ENCODE measurements at regions not wholly inside any gene's neighbourhood (a gene's known extent, or its start where the extent isn't known, plus 50 kb on each side); places are given as distances from the start of the nearest gene placed in this dataset.

GRCh38 chr5:86786955-86787354 is 169.2 kb downstream of the COX7C start:
- no peak for DNase-seq

GRCh38 chr5:86795659-86796058 is 177.9 kb downstream of the COX7C start:
- DNase-seq, result no peak

- no peak for DNase-seq
These were observed 179.9 kb downstream of the COX7C start for GRCh38 chr5:86797677-86798076.

GRCh38 chr5:86806206-86806605 is 188.5 kb downstream of the COX7C start:
- no peak for DNase-seq

GRCh38 chr5:86807046-86808031 is 189.6 kb downstream of the COX7C start:
- no peak for DNase-seq

GRCh38 chr5:86814315-86814714 is 196.6 kb downstream of the COX7C start:
- no peak for DNase-seq

- no peak for DNase-seq
These were observed 197.2 kb downstream of the COX7C start for GRCh38 chr5:86814907-86815306.

GRCh38 chr5:86824637-86825036 is 206.9 kb downstream of the COX7C start:
- no peak for DNase-seq

GRCh38 chr5:86831128-86831527 is 213.4 kb downstream of the COX7C start:
- DNase-seq, result no peak

GRCh38 chr5:86833868-86834267 is 216.1 kb downstream of the COX7C start:
- no peak for DNase-seq

GRCh38 chr5:86837610-86838009 is 219.9 kb downstream of the COX7C start:
- DNase-seq, result no peak

GRCh38 chr5:86838083-86838482 is 220.3 kb downstream of the COX7C start:
- DNase-seq, result no peak

GRCh38 chr5:86841000-86841644 is 223.4 kb downstream of the COX7C start:
- no peak for DNase-seq

GRCh38 chr5:86858442-86858841 is 240.7 kb downstream of the COX7C start:
- no peak for DNase-seq

GRCh38 chr5:86861512-86861911 is 243.8 kb downstream of the COX7C start:
- DNase-seq, result no peak

- DNase-seq, result no peak
These were observed 244.4 kb downstream of the COX7C start for GRCh38 chr5:86862093-86862492.

- no peak for DNase-seq
These were observed 246.3 kb downstream of the COX7C start for GRCh38 chr5:86864051-86864450.

- no peak for DNase-seq
These were observed 247.6 kb downstream of the COX7C start for GRCh38 chr5:86865256-86865785.

GRCh38 chr5:86866036-86866435 is 248.3 kb downstream of the COX7C start:
- no peak for DNase-seq

GRCh38 chr5:86869268-86869667 is 251.5 kb downstream of the COX7C start:
- no peak for DNase-seq

GRCh38 chr5:86875539-86875938 is 257.8 kb downstream of the COX7C start:
- DNase-seq, result no peak

GRCh38 chr5:86878250-86878649 is 260.5 kb downstream of the COX7C start:
- DNase-seq, result peak; percentile 53

GRCh38 chr5:86879086-86879485 is 261.3 kb downstream of the COX7C start:
- DNase-seq, result no peak

GRCh38 chr5:86880344-86880743 is 262.6 kb downstream of the COX7C start:
- no peak for DNase-seq
